SK-N-SH treated with all-trans-retinoic acid at 6 μM for 48 hours (cell line): ENCODE measurements at regions not wholly inside any gene's neighbourhood (a gene's known extent, or its start where the extent isn't known, plus 50 kb on each side); places are given as distances from the start of the nearest gene placed in this dataset.

Experiments used
- ATAC-seq: fragments of 200-7000 bp; cut with Tn5 transposase; 3 replicates; pipeline ENCODE4 v1.9.1; 2020; ENCODE audit warnings: mild to moderate bottlenecking, moderate library complexity
- ARNTL ChIP-seq: fragments of 450-650 bp; formaldehyde crosslinking; IDR thresholded peaks from 2 replicates; pipeline ENCODE4 v1.5.0; 2020; ENCODE audit warnings: low read depth, mild to moderate bottlenecking, moderate library complexity, borderline replicate concordance
- BACH2 ChIP-seq: fragments of 250-450 bp; sonication (Bioruptor Pico); IDR thresholded peaks from 2 replicates; pipeline ENCODE4 v1.9.0; 2021; ENCODE audit warnings: mild to moderate bottlenecking, borderline replicate concordance
- CSDC2 ChIP-seq: fragments of 250-450 bp; sonication (Bioruptor Pico); IDR thresholded peaks from 2 replicates; pipeline ENCODE4 v1.5.0; 2020; ENCODE audit warnings: mild to moderate bottlenecking, moderate library complexity
- CSRNP3 ChIP-seq: fragments of 250-450 bp; sonication (Bioruptor Pico); IDR thresholded peaks from 2 replicates; pipeline ENCODE4 v1.5.1; 2021; ENCODE audit warnings: mild to moderate bottlenecking, moderate library complexity
- ISL1 ChIP-seq: fragments of 250-450 bp; sonication (Bioruptor Pico); IDR thresholded peaks from 2 replicates; pipeline ENCODE4 v2.1.2; 2022; ENCODE audit warnings: mild to moderate bottlenecking, moderate library complexity
- OSR1 ChIP-seq: fragments of 250-450 bp; sonication (Bioruptor Pico); IDR thresholded peaks from 2 replicates; pipeline ENCODE4 v1.8.0; 2022; ENCODE audit warnings: moderate library complexity, mild to moderate bottlenecking, inconsistent platforms
- PPARA ChIP-seq: fragments of 250-450 bp; sonication (Bioruptor Pico); IDR thresholded peaks from 2 replicates; pipeline ENCODE4 v1.5.0; 2020; ENCODE audit warnings: mild to moderate bottlenecking, borderline replicate concordance
- RARB ChIP-seq: fragments of 250-450 bp; sonication (Bioruptor Pico); IDR thresholded peaks from 2 replicates; pipeline ENCODE4 v1.8.0; 2021; ENCODE audit warnings: mild to moderate bottlenecking, moderate library complexity
- SNAI2 ChIP-seq: fragments of 250-450 bp; sonication (Bioruptor Pico); IDR thresholded peaks from 2 replicates; pipeline ENCODE4 v1.5.0; 2020; ENCODE audit warnings: mild to moderate bottlenecking, moderate library complexity
- TCF4 ChIP-seq: fragments of 250-450 bp; sonication (Bioruptor Pico); IDR thresholded peaks from 2 replicates; pipeline ENCODE4 v1.8.0; 2021; ENCODE audit warnings: mild to moderate bottlenecking, moderate library complexity, borderline replicate concordance
- TOX ChIP-seq: fragments of 250-450 bp; sonication (Bioruptor Pico); IDR thresholded peaks from 2 replicates; pipeline ENCODE4 v1.8.0; 2021; ENCODE audit warnings: mild to moderate bottlenecking, moderate library complexity, borderline replicate concordance
- ZC3H10 ChIP-seq: fragments of 250-450 bp; sonication (Bioruptor Pico); IDR thresholded peaks from 2 replicates; pipeline ENCODE4 v1.5.1; 2021; ENCODE audit warnings: mild to moderate bottlenecking, moderate library complexity
- ZFP30 ChIP-seq: fragments of 450-650 bp; formaldehyde crosslinking; IDR thresholded peaks from 2 replicates; pipeline ENCODE4 v1.5.0; 2022; ENCODE audit warnings: mild to moderate bottlenecking, moderate library complexity
- ZNF565 ChIP-seq: fragments of 450-650 bp; formaldehyde crosslinking; conservative IDR thresholded peaks from 2 replicates; pipeline ENCODE4 v1.5.0; 2020; ENCODE audit warnings: low read depth, mild to moderate bottlenecking, moderate library complexity
- ZNF70 ChIP-seq: fragments of 450-650 bp; formaldehyde crosslinking; IDR thresholded peaks from 2 replicates; pipeline ENCODE4 v1.5.0; 2020; ENCODE audit warnings: mild to moderate bottlenecking, moderate library complexity
- TF ChIP-seq, protein P1 (sequence below): fragments of 250-450 bp; sonication (Bioruptor Pico); IDR thresholded peaks from 2 replicates; pipeline ENCODE4 v1.5.0; 2020; ENCODE audit warnings: mild to moderate bottlenecking, moderate library complexity
- TF ChIP-seq, protein P2 (sequence below): fragments of 250-450 bp; sonication (Bioruptor Pico); IDR thresholded peaks from 2 replicates; pipeline ENCODE4 v1.8.0; 2021; ENCODE audit warnings: low read depth, mild to moderate bottlenecking, moderate library complexity, borderline replicate concordance
- TF ChIP-seq, protein P3 (sequence below): fragments of 250-450 bp; sonication (Bioruptor Pico); IDR thresholded peaks from 2 replicates; pipeline ENCODE4 v1.5.1; 2020; ENCODE audit warnings: low read depth, mild to moderate bottlenecking, moderate library complexity
- TF ChIP-seq, protein P4 (sequence below): fragments of 250-450 bp; sonication (Bioruptor Pico); IDR thresholded peaks from 2 replicates; pipeline ENCODE4 v1.8.0; 2020; ENCODE audit warnings: mild to moderate bottlenecking, moderate library complexity, borderline replicate concordance

DNA sequence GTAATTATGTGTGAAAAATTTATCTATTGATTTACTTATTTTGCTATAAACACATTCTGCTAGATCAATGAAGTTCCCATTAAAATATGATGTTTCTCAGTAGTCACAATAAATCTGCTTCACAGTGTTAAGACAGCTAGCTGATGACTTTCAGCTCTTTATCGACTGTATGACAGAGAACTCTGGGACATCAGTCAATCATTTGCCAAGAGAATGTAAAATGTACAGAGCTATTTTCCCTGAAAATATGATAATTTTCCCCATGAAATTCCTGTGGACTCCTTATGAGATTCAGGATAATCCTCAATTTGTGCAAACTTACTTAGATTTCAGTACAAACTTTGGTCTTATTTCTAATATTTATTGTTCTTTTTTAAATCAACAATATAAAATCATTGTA is 430.5 kb downstream of the SLITRK6 start (continued):
- TF ChIP-seq CSRNP3 (CRISPR knock-in tag) (no peak), ZFP30 (no peak)

- no peak for TF ChIP-seq PPARA (CRISPR knock-in tag)
- peak; percentile 75; the same call in 1 of the 2 replicates for TF ChIP-seq TOX (CRISPR knock-in tag)
- peak; percentile 88 for ATAC-seq
Measured at GRCh38 chr13:85367887-85368286, 431.3 kb downstream of the SLITRK6 start.

DNA sequence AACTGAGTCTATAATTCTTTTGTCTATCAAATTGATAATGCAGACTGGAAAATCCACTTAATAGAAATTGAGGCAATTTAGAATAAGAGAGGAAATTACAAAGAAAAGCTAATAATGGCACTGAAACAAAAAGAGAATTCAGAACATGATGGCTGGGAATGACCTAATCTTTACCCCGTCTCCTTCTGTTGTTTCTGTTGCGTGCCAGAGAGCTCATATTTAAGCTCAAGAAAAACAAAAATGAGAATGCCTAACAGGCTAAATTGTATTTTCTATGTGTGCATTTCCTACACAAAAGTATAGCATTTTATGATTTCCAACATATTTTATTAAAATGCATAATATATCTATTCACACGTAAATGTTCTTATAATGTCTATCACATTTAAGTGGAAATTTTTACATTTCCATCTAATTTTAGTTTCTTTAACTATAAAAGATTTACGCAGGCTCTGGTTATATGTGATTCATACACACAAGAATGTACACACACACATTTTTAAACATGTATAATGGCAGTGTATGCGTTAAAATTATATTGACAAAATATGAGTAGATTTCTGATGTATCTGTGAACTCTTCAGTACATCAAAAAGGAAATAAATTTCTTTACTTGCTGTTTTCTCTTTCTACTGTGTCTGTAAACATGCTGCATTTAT is 432.3 kb downstream of the SLITRK6 start:
- ATAC-seq: no peak
- no peak for TF ChIP-seq ZC3H10
- TF ChIP-seq TCF4: no peak

- TF ChIP-seq ZNF70 (CRISPR knock-in tag) (no peak), CSDC2 (CRISPR knock-in tag) (no peak), ARNTL (CRISPR knock-in tag) (no peak)
- TF ChIP-seq, protein P1, sequence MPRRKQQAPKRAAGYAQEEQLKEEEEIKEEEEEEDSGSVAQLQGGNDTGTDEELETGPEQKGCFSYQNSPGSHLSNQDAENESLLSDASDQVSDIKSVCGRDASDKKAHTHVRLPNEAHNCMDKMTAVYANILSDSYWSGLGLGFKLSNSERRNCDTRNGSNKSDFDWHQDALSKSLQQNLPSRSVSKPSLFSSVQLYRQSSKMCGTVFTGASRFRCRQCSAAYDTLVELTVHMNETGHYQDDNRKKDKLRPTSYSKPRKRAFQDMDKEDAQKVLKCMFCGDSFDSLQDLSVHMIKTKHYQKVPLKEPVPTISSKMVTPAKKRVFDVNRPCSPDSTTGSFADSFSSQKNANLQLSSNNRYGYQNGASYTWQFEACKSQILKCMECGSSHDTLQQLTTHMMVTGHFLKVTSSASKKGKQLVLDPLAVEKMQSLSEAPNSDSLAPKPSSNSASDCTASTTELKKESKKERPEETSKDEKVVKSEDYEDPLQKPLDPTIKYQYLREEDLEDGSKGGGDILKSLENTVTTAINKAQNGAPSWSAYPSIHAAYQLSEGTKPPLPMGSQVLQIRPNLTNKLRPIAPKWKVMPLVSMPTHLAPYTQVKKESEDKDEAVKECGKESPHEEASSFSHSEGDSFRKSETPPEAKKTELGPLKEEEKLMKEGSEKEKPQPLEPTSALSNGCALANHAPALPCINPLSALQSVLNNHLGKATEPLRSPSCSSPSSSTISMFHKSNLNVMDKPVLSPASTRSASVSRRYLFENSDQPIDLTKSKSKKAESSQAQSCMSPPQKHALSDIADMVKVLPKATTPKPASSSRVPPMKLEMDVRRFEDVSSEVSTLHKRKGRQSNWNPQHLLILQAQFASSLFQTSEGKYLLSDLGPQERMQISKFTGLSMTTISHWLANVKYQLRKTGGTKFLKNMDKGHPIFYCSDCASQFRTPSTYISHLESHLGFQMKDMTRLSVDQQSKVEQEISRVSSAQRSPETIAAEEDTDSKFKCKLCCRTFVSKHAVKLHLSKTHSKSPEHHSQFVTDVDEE (CRISPR knock-in tag): no peak
- no peak for ATAC-seq
Measured at GRCh38 chr13:85363504-85363903, 435.7 kb downstream of the SLITRK6 start.

- ATAC-seq: no peak
- no peak for TF ChIP-seq OSR1 (CRISPR knock-in tag)
- TF ChIP-seq, protein P2, sequence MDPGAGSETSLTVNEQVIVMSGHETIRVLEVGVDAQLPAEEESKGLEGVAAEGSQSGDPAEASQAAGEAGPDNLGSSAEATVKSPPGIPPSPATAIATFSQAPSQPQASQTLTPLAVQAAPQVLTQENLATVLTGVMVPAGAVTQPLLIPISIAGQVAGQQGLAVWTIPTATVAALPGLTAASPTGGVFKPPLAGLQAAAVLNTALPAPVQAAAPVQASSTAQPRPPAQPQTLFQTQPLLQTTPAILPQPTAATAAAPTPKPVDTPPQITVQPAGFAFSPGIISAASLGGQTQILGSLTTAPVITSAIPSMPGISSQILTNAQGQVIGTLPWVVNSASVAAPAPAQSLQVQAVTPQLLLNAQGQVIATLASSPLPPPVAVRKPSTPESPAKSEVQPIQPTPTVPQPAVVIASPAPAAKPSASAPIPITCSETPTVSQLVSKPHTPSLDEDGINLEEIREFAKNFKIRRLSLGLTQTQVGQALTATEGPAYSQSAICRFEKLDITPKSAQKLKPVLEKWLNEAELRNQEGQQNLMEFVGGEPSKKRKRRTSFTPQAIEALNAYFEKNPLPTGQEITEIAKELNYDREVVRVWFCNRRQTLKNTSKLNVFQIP (CRISPR knock-in tag): no peak
- TF ChIP-seq CSRNP3 (CRISPR knock-in tag): no peak
- TF ChIP-seq ISL1 (CRISPR knock-in tag): no peak
- no peak for TF ChIP-seq ARNTL (CRISPR knock-in tag)
- TF ChIP-seq ZNF70 (CRISPR knock-in tag): no peak
- no peak for TF ChIP-seq RARB (CRISPR knock-in tag)
- TF ChIP-seq BACH2: no peak
- TF ChIP-seq TCF4: no peak
- no peak for TF ChIP-seq ZC3H10
- TF ChIP-seq, protein P3, sequence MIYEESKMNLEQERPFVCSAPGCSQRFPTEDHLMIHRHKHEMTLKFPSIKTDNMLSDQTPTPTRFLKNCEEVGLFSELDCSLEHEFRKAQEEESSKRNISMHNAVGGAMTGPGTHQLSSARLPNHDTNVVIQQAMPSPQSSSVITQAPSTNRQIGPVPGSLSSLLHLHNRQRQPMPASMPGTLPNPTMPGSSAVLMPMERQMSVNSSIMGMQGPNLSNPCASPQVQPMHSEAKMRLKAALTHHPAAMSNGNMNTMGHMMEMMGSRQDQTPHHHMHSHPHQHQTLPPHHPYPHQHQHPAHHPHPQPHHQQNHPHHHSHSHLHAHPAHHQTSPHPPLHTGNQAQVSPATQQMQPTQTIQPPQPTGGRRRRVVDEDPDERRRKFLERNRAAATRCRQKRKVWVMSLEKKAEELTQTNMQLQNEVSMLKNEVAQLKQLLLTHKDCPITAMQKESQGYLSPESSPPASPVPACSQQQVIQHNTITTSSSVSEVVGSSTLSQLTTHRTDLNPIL (CRISPR knock-in tag): no peak
- TF ChIP-seq ZNF565 (CRISPR knock-in tag): no peak
- TF ChIP-seq, protein P4, sequence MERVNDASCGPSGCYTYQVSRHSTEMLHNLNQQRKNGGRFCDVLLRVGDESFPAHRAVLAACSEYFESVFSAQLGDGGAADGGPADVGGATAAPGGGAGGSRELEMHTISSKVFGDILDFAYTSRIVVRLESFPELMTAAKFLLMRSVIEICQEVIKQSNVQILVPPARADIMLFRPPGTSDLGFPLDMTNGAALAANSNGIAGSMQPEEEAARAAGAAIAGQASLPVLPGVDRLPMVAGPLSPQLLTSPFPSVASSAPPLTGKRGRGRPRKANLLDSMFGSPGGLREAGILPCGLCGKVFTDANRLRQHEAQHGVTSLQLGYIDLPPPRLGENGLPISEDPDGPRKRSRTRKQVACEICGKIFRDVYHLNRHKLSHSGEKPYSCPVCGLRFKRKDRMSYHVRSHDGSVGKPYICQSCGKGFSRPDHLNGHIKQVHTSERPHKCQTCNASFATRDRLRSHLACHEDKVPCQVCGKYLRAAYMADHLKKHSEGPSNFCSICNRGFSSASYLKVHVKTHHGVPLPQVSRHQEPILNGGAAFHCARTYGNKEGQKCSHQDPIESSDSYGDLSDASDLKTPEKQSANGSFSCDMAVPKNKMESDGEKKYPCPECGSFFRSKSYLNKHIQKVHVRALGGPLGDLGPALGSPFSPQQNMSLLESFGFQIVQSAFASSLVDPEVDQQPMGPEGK (CRISPR knock-in tag): no peak
- no peak for TF ChIP-seq PPARA (CRISPR knock-in tag)
- TF ChIP-seq TOX (CRISPR knock-in tag): no peak
- TF ChIP-seq SNAI2: no peak
- TF ChIP-seq, protein P1 (CRISPR knock-in tag): no peak
Measured at GRCh38 chr13:85362980-85363379, 436.2 kb downstream of the SLITRK6 start.
